ENCODE measurements at regions not wholly inside any gene's neighbourhood (a gene's known extent, or its start where the extent isn't known, plus 50 kb on each side); places are given as distances from the start of the nearest gene placed in this dataset.

GRCh38 chr3:94402126-94402525 lies 339.3 kb downstream of the NSUN3 start:
- 0% methylated on average over 1 of the region's 1 CpG for WGBS (ENCODE audit: insufficient coverage, low coverage, missing lambda C conversion rate)
- H4K20me1 ChIP-seq (replicated peaks; ENCODE audit: control insufficient read depth, insufficient read depth, low read length) = no peaks in the 10 kb centered on the region
- CTCF ChIA-PET (ENCODE audit: low intra/inter-chr PET ratio) = no interaction called here
- no peak overlapping the region for H3K9ac ChIP-seq (ENCODE audit: insufficient read depth in 1 of 2, low read depth in 2 of 2, low read length in 2 of 2)
- intact Hi-C loops (cut with micrococcal nuclease) (no loop called here), in situ Hi-C loops (cut with MboI) (no loop called here)
- FAIRE-seq = no peak
- POLR2A ChIA-PET = no interaction called here
- no peaks in the 10 kb centered on the region for H3K79me2 ChIP-seq (ENCODE audit: control insufficient read depth, insufficient read depth, low read length)
- BruUV-seq (replicated peaks) = no TSS peak
- H2AFZ ChIP-seq (ENCODE audit: low read depth, low read length) = no peak overlapping the region
- H3K4me2 ChIP-seq (ENCODE audit: insufficient read depth, low read length) = no peak overlapping the region
- no peaks in the 10 kb centered on the region for H3K9me1 ChIP-seq (ENCODE audit: control insufficient read depth, insufficient read depth, low read length)
- DNase-seq (ENCODE audit: extremely low read depth in 1 of 4, low spot score in 3 of 4) = no peak
- H3K4me1 ChIP-seq (replicated peaks in 1 of 2; ENCODE audit: control insufficient read depth in 2 of 2, insufficient read depth in 2 of 2, low read length in 2 of 2) = no peaks in the 10 kb centered on the region
- no peaks in the 10 kb centered on the region for H3K9me3 ChIP-seq (replicated peaks; ENCODE audit: control insufficient read depth, insufficient read depth, low read depth, low read length)
- H3K27ac ChIP-seq (ENCODE audit: extremely low read depth, low read depth, low read length) = no peak overlapping the region
- H3K36me3 ChIP-seq (ENCODE audit: control insufficient read depth, insufficient read depth, low read length) = no peaks in the 10 kb centered on the region
- H3K4me3 ChIP-seq = no peak overlapping the region
- TF ChIP-seq TCFL5 (CRISPR knock-in tag; conservative IDR thresholded peaks at IDR 0.05) = no peak
- no peak for TF ChIP-seq RB1 (IDR thresholded peaks at IDR 0.05; ENCODE audit: low read depth)
- TF ChIP-seq ZNF75A (CRISPR knock-in tag; IDR thresholded peaks at IDR 0.05) = no peak
- no peak for TF ChIP-seq HCFC1 (IDR thresholded peaks at IDR 0.05; ENCODE audit: low read depth, low read length)
- no peak for TF ChIP-seq ZNF175 (CRISPR knock-in tag; IDR thresholded peaks at IDR 0.05; ENCODE audit: low read depth)
- TF ChIP-seq, protein P1, sequence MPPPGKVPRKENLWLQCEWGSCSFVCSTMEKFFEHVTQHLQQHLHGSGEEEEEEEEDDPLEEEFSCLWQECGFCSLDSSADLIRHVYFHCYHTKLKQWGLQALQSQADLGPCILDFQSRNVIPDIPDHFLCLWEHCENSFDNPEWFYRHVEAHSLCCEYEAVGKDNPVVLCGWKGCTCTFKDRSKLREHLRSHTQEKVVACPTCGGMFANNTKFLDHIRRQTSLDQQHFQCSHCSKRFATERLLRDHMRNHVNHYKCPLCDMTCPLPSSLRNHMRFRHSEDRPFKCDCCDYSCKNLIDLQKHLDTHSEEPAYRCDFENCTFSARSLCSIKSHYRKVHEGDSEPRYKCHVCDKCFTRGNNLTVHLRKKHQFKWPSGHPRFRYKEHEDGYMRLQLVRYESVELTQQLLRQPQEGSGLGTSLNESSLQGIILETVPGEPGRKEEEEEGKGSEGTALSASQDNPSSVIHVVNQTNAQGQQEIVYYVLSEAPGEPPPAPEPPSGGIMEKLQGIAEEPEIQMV (tag; conservative IDR thresholded peaks at IDR 0.05; ENCODE audit: low read depth) = no peak
- no peak for TF ChIP-seq RBM39 (optimal IDR thresholded peaks at IDR 0.05; ENCODE audit: low read depth, low read length)
- TF ChIP-seq IRF2 (CRISPR knock-in tag; IDR thresholded peaks at IDR 0.05) = no peak
- no peak for TF ChIP-seq NCOA2 (IDR thresholded peaks at IDR 0.05; ENCODE audit: partially characterized antibody in 2 of 2)
- no peak for TF ChIP-seq BHLHE40 (IDR thresholded peaks at IDR 0.05; ENCODE audit: low read length)
- TF ChIP-seq FOXO4 (CRISPR knock-in tag; IDR thresholded peaks at IDR 0.05) = no peak
- TF ChIP-seq EHMT2 (IDR thresholded peaks at IDR 0.05) = no peak
- no peak for TF ChIP-seq POLR3G (IDR thresholded peaks at IDR 0.05; ENCODE audit: extremely low read depth, insufficient read length, insufficient replicate concordance)
- TF ChIP-seq FOXK2 (conservative IDR thresholded peaks at IDR 0.05 in 1 of 2, IDR thresholded peaks at IDR 0.05 in 1 of 2; ENCODE audit: low read depth in 2 of 2) = no peak
- TF ChIP-seq CBX3 (IDR thresholded peaks at IDR 0.05; ENCODE audit: borderline replicate concordance in 1 of 2, low read length in 2 of 2) = no peak
- no peak for TF ChIP-seq POLR3A (IDR thresholded peaks at IDR 0.05; ENCODE audit: borderline replicate concordance, extremely low read depth, insufficient read depth, insufficient read length)
- TF ChIP-seq, protein P2, sequence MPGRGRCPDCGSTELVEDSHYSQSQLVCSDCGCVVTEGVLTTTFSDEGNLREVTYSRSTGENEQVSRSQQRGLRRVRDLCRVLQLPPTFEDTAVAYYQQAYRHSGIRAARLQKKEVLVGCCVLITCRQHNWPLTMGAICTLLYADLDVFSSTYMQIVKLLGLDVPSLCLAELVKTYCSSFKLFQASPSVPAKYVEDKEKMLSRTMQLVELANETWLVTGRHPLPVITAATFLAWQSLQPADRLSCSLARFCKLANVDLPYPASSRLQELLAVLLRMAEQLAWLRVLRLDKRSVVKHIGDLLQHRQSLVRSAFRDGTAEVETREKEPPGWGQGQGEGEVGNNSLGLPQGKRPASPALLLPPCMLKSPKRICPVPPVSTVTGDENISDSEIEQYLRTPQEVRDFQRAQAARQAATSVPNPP (IDR thresholded peaks at IDR 0.05; ENCODE audit: borderline replicate concordance, insufficient read depth, insufficient read length) = no peak
- H3K27me3 ChIP-seq (ENCODE audit: control insufficient read depth in 2 of 2, insufficient read depth in 2 of 2, low read length in 2 of 2) = no peaks in the 10 kb centered on the region
- no peak for ATAC-seq

Measured in K562 (cell line).